Fibroblast of skin of abdomen (primary cell): ENCODE measurements at regions not wholly inside any gene's neighbourhood (a gene's known extent, or its start where the extent isn't known, plus 50 kb on each side); places are given as distances from the start of the nearest gene placed in this dataset.

Experiments
- DNase-seq: peaks from one replicate; pipeline ENCODE4 v3.0.0-alpha.2; 2013

DNA sequence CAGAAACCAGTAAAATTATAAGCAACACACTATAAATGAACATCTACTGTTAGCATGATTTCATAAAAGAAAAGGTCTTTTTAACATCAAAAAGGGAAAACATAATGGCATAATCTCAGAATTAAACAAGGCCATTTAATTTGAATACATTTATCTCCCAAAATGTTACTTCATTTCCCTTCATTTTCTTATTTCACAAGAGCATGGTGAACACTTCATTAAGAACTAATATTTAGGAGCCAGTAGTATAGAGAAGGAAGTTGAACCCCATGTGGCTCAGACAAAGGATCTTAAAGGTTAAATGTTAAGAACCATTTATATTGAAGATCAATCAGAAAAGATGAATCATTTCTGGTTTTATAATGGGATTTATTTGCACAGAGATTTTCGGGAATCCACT lies 981.7 kb downstream of the TTLL7 start:
- DNase-seq, result no peak

GRCh38 chr1:83016354-83016849 lies 982.5 kb downstream of the TTLL7 start:
- DNase-seq, result no peak

- DNase-seq, result no peak
Observed at GRCh38 chr1:83015163-83015562, 983.8 kb downstream of the TTLL7 start.

DNA sequence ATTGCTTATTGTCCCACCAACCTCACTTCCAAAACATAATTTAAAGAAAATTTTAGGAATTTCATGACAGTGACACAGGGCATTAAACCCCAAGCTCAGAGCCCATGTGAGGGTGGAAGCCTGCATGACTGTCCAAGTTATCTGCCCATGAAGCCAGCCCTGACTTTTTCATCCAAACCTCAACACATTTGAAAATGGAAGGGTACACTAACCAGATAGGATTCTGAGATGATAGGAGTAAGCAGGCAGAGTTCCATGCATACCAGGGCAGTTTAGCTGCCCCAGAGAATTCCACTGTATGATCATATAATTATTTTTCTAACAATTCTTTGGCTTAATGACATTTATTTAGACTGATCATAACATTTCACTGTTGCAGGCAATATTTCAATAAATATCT lies 986.0 kb downstream of the TTLL7 start:
- DNase-seq, result peak; percentile 35

- no peak for DNase-seq
Observed at GRCh38 chr1:83011265-83011664, 987.7 kb downstream of the TTLL7 start.

GRCh38 chr1:83006271-83006670 lies 992.7 kb downstream of the TTLL7 start:
- DNase-seq, result no peak

GRCh38 chr1:83000286-83000685 lies 998.6 kb downstream of the TTLL7 start:
- DNase-seq, result peak; percentile 57

GRCh38 chr1:82995951-82996350 lies 1003.0 kb downstream of the TTLL7 start:
- DNase-seq, result peak; percentile 52

DNA sequence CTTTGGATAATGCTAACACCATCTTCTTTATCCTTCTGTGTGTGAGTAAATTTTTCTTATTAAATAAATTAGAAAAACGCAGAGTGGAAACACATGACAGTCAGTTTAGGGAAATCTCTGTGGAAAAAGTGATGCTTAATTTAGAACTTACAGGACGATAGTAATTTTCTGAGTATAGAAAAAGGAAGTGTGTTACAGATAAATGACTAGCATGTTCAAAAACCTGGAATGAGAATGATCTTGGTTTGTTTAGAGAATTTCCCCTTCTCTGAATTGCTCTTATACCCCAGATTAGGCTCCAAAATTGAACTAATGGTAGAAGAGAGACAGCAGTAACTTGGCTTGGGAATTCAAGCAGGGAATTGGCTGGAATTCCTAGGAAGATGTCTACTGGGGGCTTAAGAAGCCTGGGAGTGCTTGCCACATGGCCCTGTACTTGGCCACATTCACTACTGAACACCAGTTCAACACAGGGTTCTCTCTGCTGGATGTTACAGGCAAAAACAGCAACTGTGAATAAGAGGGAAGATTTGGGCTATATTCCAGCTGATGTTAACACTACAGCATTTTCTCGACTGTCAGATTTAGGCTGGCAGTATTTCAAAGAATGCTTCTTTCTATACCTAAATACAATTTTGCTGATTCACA lies 1004.2 kb downstream of the TTLL7 start:
- DNase-seq, result peak; percentile 83

- no peak for DNase-seq
Observed at GRCh38 chr1:82991569-82991968, 1007.4 kb downstream of the TTLL7 start.

- no peak for DNase-seq
Observed at GRCh38 chr1:82979593-82980236, 1019.2 kb downstream of the TTLL7 start.

- DNase-seq, result no peak
Observed at GRCh38 chr1:82978461-82979324, 1020.2 kb downstream of the TTLL7 start.

GRCh38 chr1:82972841-82973553 lies 1025.9 kb downstream of the TTLL7 start:
- no peak for DNase-seq

DNA sequence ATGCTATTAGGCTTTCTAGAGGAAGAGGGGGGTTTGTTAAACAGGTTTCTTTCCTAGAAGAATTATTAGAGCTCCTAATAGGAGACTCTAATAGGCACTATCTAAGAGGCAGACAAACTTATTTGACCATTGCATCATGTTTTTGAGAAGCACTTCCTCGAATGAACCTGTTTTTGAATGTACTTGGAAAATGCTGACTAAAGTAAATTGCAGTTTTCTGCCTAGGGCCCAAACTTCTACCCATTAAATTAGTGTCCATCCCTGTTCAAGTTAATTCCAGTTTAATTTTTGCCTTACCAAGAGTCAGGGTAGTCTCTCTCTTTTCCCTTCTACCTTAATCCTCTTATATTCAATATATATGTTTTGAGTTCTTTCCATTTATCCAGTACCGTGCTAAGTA lies 1029.6 kb downstream of the TTLL7 start:
- no peak for DNase-seq

DNA sequence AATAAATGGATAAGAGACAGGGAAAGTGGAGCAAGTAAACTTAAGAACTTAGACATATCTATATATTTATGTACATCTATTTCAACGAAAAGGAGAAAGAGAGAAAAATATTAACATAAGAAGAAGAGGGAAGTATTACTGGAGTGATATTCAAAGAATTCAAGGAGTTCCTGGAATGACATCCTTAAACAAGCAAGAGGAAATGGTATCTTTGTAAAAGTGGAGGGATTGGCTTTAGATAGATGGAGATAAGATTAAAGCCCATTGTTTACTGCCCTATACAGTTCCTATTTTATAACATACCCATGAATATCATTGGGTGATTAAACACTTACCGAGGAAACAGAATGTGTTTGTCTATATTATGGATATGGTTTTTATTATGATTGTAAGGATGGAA lies 1036.3 kb downstream of the TTLL7 start:
- DNase-seq, result no peak

DNA sequence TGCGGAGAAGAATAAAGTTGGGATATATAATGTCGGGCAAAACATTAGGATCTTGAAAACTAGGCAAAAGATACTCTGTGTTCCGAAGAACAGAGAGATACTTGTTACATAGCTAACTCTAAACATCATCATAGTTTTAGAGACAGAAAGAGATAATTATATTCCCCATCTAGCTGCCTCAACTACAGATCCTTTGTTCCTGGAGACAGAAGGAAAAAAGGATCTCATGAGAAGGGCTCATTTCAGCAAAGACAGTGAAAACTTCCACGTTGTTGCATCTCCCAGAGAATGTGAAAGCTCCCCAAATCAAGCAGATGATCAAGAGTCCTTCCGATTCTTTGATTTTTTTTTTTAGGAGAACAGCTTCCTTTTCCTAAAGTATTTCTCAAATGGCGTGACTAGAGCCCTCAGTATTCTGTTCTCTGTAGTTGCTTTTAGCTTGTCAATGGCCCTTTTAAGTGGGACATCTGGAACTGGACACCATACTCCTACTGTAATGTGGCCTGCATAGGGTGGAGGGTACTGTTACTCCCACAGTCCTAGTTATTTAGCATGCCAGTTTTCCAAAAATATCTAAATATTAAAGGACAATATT lies 1048.2 kb downstream of the TTLL7 start:
- no peak for DNase-seq

DNA sequence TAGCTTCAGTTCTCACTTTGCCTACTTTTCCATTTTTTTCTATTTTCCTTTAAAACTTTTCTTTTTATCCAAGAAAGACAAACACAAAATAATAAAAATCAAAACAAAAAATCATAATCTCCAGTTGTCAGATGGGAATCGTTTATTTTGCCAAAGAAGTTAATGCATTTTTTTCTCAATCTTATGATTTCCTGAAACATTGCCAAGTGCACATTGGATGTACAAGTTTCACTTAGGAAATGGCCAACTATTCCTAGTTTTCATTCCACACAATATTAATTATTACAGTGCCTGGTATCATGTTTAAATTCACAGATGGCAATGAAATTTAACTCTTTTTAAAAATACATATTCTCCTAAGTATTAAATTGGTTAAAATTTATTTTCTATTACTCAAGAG lies 1050.5 kb downstream of the TTLL7 start:
- DNase-seq, result no peak

DNA sequence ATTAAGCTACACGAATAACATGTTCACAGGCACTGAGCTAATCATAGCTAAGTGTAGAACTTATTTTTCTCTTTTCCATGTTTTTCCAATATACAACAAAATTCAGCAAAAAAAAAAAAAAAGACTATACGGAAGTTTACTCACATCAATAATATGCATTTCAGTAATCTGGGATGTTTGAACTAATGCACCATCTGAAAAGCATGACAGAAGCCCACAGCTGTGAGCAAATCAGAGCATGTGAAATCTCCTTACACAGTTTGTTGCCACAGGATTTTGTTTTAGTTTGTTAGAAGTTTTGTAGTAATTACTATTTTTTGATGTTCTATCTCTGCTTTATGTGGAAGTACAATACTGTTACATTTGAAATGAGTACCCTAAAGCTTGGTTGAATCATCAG lies 1051.7 kb downstream of the TTLL7 start:
- peak; percentile 57 for DNase-seq

DNA sequence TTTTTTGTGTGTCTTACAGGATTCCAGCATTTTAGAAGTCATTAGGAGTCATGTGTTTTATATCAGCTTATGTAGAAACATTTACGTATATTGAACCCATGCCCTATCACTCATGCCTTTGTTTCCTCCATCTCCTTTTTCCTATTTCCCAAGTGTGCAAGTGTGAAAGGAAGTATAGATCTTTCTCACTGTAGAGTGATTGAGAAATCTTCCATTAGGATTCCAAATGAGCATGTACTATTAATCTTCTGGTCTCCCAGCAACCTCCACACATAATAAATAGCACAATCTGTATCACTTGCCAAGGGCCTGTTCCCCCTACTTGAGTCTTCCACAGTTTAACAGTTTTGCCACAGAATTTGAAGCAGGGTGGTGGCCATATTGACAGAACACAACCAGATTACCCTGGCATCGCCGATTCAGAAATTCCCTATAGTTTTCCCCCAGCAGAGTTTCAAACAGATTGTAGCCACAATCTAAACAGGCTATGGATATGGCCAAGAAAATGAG lies 1052.8 kb downstream of the TTLL7 start:
- peak; percentile 34 for DNase-seq

- no peak for DNase-seq
Observed at GRCh38 chr1:82944822-82945221, 1054.1 kb downstream of the TTLL7 start.

GRCh38 chr1:82934074-82934473 lies 1064.9 kb downstream of the TTLL7 start:
- no peak for DNase-seq

GRCh38 chr1:82932727-82933126 lies 1066.2 kb downstream of the TTLL7 start:
- no peak for DNase-seq
